Activated CD4-positive, CD25-positive, alpha-beta regulatory T cell treated with anti-CD3 and anti-CD28 coated beads, Interleukin-2, amount 50 U/mL, for 72 hours (primary cell): ENCODE measurements at regions not wholly inside any gene's neighbourhood (a gene's known extent, or its start where the extent isn't known, plus 50 kb on each side); places are given as distances from the start of the nearest gene placed in this dataset.
A peak's percentile ranks its signal among the peaks of the same experiment; 100 is the strongest.
"Not testable (repeated sequence)": the region's sequence is repeated elsewhere in the genome, so short reads cannot be mapped to it uniquely, and the experiment has no call there.

Experiments
- DNase-seq: peaks from one replicate; pipeline ENCODE4 v3.0.0; 2021

DNA sequence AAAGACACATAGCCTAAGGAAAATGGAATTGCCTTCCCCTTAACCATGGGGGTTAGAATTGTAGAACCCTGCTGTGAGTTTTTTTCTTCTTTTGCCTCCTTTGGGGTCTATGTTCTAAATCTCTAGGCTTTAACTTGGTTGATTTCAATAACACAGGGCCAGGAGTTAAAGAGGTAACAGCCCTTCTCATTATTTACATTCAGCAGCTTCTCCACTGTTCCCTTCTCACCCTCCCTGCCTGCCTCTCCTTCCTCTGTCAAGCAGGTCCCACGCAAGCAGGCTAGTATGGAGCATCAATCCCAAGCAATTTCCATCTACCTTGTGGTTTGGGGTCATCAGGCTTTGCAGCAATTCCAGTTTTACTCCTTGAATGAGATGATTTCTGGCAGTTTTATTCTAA lies 236.1 kb upstream of the G2E3 start:
- DNase-seq: no peak

DNA sequence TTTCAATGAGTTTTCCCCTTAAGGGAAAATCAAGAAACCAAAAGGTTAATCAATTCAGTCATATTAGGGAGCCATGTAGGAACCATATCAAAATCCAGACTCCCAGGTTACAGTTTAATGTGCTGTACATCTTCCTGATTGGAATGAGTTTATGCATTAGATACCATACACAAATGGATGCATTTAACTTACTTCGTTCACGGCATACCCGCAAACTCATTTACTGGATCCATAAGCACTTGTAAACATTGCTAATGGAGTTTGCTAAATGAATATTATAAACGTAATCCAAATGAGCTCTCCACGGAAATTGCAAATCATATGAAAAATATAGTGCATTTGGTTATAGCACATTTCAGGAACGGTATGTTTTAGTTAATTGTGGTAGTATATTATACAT lies 228.9 kb upstream of the G2E3 start:
- no peak for DNase-seq

DNA sequence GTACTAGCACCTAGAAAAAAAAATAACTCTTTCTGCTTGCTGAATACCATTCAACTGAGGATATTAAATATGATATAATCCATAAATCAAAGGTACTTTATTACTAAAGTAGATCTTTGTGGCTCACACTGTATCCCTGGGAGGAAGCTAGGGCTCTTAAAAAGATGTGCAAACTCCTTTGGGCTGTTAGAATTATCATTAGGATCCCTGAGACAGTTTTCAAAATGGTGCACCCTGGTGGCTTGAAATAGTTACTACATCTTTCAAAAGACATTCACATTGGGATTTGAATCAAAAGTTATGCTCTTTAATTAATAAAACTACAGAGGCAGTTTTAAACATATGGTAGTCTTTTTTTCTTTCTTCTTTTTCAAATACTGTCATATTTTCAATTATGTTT lies 228.5 kb upstream of the G2E3 start:
- no peak for DNase-seq

DNA sequence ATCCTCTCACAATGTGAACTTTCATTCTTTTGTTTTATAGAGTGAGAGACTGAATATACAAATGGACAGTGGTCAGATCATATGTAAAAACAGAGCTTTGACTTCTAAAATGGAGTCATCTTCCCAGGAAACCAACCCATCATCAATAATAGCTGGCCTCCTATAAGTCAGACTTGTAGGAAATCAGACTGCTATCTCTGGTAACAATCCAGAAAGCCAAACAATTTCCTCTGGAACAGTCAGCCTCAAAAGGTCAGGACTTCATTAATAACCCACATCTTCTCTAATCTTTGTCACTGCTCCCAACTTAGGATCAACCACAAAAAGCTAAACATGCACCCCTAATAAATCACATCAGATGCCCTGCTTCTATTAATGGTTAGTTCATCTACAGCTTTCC lies 227.9 kb upstream of the G2E3 start:
- DNase-seq: no peak

DNA sequence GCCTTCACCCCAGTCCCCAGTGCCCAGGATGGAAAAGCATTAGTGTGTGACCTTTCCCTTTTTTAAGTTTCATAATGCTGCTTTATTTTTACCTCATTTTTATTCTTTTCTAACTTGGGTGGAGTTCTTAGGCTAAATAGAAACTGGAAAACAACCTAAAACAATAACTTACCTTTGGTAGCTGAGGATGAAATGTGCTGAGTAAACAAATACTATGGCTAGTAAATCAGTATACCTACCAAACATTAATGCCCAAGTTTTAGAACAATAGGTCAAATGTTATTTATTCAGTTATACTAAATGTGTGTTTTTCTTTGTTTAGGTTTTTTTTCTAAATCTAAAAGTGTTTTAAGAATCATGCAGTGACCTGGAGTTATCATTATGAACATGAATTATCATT lies 226.6 kb upstream of the G2E3 start:
- no peak for DNase-seq

DNA sequence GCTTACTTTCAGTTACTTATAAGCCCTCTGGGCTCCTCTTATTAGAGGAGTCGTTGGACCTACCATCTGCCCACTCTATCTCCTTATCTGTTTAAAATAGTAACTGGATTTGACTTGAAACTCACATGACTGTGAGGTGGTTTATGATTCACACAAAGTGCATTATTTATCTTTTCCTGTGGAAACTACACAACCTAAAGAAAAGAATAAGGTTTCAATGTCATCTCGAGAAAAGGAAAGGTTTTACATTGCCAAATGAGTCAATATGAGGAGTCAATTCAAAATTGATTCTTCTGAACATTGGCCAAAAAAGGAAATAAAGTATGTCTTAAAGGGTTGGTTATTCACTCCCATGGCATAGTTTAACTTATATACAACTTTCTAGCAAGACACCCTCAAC lies 225.0 kb upstream of the G2E3 start:
- DNase-seq: no peak

DNA sequence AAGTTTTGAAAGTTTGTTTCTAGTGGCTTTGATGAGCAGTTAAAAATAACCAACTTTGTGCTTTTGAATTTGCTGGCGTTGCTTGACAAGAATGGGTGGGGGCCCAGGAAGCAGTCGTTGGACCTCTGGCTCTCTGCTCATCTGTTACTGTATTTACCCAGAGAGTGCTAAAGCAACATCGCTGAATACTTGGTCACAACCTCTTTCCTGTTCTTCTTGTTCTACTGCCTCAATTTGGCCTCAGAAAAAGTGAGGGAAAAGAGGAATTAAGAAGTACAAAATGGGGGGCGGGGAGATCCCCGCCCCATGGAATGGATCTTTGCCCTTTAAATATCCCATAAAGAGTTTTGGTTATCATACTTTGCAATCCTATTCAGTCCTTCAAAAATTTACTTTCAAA lies 221.5 kb upstream of the G2E3 start:
- no peak for DNase-seq

DNA sequence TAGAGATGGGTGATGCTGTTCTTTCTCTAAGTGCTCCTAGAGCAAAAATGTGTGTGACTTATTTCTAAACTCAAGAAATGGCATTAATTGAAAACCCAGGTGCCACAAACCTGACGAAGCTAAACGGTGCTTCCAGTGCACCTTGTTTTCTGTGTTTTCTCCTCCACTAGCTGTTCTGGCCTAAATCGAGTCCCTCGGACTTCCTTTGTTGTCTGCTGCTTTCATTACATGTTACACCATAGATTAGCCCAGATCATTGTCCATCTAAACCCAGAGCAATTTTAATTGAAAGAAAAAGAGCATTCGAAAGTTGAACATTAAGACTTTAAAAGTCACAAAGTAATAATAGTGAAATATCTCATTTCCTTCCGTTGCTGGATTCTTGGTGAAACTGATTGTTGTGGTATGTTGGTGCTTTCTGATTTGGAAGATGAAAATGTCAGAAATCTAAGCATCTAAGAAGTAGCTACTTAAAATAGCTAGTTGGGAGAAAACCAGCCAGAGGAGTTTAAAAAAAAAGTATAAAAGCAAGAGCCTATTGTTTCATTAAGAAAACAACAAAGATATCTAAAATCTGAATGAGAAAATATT lies 219.6 kb upstream of the G2E3 start:
- DNase-seq: no peak

DNA sequence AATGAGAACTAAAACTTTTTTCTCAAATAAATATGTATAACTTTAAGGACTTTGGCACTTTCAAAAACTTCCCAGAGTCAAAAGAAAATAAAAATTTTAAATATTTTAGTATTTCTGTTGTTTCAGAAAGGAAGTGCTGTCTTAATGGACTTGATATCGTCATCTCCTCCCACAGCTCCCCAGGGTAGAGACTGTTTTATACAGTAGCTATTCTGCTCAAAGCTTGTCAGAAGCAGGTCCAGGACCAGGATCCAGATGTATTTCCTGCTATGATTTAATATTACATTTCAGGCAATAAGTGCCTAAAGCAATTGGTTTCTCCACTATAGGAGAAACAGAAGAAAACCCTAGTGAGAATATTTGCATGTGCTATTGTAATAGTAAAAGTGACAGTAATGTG lies 218.5 kb upstream of the G2E3 start:
- DNase-seq: no peak

DNA sequence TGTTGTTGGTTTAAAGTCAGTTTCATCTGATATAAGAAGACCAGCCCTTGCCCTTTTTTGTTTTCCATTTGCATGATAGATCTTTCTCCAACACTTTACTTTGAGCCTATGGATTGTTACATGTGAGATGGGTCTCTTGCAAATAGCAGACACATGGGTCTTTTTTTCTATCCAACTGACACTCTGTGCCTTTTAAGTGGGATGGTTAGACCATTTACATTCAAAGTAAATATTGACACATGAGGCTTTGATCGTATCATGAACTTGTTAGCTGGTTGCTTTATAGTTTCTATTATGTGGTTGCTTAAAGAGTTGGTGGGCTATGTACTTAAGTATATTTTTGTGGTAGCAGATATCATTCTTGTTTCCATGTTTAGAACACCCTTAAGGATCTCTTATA lies 213.4 kb upstream of the G2E3 start:
- no peak for DNase-seq

DNA sequence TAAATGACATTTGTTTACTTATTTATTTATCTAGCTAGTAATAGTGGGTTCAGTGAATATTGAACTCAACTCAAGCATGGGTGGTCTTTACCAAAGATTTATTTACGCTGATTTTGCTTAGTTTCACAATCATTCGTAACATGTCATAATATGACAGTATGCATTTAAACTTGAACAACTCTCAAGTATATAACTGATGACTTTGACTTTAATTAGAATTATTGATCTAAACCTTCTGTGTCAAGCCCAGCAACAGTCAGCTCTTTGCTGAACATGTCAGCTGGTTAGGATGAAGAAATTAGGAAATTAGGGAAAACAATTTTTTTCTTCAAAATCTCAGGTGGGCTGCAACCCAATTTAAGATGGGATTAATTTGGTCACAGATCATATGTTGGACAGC lies 210.5 kb upstream of the G2E3 start:
- DNase-seq: no peak

DNA sequence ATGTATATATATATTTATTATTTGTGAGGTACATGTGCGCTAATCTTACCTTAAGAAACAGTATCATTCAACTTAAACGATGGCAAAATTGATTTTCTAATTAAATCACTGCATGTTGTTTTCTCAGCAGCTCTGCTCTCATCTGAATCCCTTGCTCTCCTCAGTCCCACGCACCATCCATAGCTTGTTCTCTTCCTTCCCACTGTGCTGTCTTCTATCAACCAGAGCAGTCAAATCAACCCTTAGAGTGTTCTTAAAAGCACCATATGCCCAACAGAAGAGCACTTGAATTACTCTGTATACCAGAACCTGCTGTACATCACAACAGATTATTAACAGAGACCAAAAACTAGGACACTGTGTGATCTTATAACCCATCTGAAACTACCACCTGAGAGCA lies 209.4 kb upstream of the G2E3 start:
- no peak for DNase-seq

DNA sequence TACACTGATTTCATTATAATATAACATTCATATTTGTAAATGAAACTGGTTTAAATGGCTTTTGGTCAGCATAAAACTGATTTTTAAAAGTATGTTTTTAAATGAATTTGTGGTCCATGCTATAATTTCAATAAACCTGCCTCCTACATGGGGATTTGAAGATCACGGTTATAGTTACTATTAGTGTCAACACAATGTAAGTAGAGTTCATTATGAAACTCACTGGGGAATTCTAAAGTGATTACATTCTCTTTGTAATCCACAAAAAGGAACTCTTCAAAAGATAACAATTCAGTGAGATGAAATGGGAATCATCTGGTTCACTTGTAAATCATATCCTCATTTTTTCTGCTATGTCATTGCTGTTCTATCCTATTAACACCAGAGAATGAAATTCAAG lies 204.5 kb upstream of the G2E3 start:
- no peak for DNase-seq

DNA sequence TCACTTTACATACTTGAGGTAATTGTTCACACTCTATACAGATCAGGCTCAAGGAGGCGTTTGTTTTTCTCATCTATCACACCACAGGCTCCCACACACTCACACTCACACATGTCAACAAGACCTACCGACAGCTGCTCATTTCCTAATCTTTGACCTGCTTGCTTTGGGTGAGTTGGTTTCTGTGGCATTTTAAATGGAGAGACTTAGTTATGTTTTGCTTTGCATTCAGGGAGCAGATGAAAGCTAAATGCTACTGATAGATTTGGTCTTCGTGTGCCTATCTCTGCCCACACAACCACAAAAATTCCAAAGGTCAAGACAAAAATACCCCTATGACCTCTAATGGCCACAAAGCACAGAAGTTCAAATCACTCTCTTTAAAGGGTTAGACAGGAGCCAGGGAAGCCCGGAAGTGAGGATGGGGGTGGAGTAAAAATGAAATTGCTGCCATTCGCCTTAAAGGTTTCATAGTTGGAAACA lies 203.5 kb upstream of the G2E3 start:
- no peak for DNase-seq

DNA sequence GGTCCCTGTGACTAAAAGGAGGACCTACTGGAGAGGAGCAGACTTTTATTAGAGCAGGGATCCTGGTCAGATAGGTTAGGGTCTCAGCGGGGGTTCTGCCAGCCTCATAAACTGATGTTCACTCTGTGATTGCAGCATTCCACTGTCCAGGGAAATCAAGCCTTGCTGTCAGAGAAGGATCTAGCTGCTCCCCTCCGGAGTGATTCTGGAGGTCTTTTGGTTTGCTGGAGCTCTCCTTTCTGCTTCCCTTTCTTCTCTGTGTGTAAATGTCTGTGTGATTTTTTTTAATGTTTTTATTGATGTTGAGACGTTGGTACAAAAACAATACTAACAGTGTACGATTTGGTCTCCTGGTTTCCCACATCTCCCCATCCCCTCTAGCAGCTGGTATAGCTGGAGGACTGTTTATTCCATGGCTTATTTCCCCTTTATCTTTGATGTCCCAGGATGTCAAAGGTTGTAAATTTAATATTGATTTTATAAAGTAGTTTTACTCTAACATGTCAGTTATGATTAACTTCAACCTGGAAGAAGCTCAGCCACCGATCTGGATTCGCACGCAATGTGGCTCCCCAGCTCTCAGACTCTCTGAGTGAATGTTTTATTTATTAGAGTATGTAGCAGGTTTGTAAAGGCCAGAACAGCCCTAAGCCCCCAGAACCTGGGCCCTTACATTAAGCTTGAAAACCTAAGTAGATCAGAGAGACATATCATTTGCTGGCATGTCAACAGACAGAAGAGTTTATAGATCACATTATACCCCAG lies 202.3 kb upstream of the G2E3 start:
- no peak for DNase-seq

DNA sequence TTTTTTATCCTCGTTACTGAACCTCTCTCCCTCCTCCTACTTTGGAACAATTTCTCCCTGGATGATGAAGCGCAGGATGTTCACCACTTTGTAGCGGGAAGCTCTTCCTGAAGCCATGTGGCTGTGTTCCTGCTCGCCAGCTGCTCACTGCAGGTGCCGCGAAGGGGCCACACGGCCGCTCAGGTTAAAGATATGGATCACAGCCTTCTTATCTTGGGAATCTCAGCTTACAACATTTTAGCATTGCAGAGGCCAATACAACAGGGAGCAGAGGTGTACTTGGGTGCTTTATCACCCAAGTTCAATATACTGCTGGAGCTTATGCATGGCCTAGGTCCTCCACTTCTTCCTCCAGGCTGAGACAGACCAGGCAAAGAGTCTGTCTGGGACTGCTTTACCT lies 201.2 kb upstream of the G2E3 start:
- no peak for DNase-seq

DNA sequence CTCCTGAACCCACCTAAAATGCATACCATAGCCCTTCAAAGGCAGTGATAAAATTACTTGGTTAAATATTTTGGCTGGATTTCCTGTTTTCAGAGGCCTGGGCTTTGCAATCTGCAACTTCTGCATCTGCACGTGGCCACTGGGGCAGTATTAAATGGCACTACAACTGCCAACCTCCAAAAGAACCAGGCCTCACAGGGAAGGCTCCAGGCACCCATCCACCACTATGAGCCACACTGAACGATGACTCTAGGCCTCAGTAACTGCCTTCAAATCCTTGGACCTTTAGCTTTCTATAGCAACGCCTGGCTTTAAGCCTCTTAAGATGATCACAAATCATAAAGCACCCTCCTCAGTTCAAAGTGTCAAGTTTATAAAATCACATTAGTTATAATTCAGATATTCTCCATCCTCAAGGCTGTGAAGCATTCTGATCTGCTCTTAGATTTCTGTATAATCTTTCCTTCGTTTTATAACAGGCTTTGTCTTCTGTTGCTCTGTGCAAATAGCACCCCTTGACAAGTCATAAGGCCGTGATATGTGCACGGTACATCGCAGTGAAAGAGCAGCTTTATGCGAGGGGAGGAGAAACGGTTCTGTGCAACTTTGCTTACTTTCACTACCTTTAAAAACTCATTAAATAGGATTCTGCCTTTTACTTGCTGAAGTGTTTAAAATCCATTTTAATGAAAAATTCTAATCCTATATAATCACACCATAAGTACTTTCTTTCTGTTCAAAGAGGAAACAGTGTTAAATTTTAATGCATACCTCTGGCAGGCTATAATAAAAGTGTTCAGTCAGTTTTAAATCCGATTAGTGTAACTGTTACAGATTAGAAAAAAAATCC lies 196.4 kb upstream of the G2E3 start:
- DNase-seq: no peak

DNA sequence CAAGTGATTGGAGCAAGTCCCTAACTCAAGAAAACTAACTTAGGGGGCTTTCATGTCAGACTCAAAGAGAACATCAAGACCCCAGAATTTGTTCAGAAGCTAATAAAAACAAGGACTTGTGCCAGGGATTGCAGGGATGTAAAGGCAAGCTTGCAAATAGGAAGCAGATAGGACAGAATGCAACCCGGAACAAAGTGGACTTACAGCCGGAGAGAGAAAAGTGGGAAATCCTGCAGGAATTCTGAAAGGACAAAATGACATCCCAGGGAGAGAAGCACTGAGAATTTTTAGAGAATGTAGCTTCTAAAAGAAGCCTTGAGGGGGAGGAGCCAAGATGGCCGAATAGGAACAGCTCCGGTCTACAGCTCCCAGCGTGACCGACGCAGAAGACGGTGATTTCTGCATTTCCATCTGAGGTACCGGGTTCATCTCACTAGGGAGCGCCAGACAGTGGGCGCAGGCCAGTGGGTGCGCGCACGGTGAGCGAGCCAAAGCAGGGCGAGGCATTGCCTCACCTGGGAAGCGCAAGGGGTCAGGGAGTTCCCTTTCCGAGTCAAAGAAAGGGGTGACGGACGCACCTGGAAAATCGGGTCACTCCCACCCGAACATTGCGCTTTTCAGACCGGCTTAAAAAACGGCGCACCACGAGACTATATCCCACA lies 195.6 kb upstream of the G2E3 start:
- DNase-seq: not testable (repeated sequence)

DNA sequence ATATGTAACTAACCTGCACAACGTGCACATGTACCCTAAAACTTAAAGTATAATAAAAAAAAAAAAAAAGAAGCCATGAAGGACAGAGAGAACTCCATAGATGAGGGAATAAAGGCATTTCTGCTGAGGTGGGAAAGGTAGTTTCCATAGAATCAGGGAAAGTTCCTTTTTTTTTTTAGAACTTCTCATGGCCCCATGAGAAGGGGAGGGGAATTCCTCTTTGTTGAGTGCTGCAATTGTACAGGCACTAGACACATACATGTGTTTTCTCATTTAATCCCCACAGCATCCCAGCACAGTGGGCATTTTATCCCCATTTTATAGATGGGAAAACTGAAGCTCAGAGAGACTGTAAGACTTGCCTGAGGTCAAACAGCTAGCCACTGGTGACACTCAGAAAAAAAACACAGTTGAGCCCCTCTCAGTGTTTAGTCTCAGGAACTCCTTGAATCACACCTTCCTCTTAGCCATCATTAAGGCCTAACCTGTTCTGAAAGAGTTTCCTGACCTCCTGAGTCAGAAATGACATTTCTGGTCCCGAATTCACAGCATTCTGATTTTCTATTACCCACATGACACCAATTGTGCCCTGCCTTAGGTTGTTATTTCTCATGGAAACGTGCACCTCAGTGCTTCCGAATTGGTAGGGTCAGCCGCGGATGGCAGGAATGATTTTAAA lies 189.3 kb upstream of the G2E3 start:
- no peak for DNase-seq

DNA sequence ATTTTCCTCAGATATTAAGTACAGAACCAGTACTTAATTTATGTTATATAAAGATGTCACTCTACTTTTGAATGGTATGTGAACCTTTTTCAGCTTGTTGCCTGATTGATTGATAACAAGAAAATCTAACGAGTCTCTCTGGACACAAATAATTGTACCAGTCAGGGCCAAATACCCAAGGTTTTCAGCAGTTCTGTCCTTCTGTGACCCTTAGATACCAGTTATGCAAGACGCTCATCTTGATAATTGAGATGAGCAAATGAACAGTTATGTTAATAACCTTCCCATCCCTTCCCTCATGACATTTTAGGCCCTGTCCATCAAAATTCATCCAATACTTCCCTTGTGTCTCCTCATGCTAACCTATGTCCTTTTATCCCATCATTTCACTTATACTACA lies 185.9 kb upstream of the G2E3 start:
- no peak for DNase-seq

DNA sequence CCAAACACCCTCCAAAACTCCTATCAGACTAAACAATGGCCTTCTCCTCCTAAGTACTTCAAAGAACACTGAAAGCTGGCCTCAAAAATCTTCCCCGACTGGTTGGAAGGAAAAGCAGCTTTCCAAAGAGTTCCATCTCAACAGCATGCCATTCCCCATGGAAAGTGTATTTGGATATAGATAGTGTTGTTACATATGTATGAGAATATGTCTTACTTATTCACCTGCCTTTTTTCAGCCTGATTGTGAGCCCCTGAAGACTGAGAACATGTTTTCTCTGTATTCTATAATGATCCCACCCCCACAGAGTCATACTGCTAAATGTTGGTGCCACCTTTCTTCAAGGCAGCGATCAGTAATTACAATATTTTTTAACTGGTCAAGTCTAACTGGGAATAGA lies 185.4 kb upstream of the G2E3 start:
- DNase-seq: no peak

DNA sequence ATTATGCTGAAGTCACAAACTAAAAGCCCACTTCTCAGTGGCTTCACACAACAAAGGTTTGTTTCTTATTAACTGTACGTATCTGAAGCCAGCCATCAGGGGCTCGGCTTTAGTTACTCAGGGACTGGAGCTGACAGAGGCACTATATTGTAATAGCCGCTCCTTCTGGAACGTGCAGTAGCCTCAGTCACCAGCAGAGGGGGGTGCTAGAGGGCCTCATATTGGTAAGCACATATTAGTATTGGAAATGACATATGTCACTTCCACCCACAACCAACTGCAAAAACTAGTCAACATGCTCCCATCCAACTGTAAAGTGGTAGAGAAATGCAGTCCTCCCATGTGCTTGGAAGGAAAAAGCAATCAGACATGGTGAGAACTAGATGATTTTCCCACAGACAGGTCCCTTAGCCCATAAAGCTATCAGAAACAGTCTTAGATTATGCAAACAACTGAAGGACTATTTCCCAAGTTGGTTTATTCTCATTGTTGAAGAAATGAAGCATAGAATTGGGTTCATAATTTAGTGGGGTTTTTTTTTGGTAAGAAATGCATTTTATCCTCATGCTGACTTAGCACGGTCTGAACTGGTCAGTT lies 183.6 kb upstream of the G2E3 start:
- peak; percentile 69 for DNase-seq
